Thyroid gland (tissue), 4 donors: ENCODE measurements at regions not wholly inside any gene's neighbourhood (a gene's known extent, or its start where the extent isn't known, plus 50 kb on each side); places are given as distances from the start of the nearest gene placed in this dataset.

ENCODE experiments used
- DNase-seq, 2 donors: peaks; one replicate each; pipeline ENCODE4 v3.0.0-alpha.2; 2019
- H3K27ac ChIP-seq, 3 donors: fragments of 200-600 bp; sonication (generic); 1 replicate in 2 of 3; 2 replicates in 1 of 3; pipeline ENCODE4 v1.5.1; 2016 to 2019; ENCODE audit warnings: mild to moderate bottlenecking in 1 of 3, moderate library complexity in 1 of 3
- H3K27me3 ChIP-seq: fragments of 200-600 bp; sonication (generic); one replicate; pipeline ENCODE4 v1.5.1; 2019
- H3K36me3 ChIP-seq, 2 donors: fragments of 200-600 bp; sonication (generic); one replicate each; pipeline ENCODE4 v1.5.1; 2016 to 2019
- H3K4me1 ChIP-seq, 2 donors: fragments of 200-600 bp; sonication (generic); one replicate each; pipeline ENCODE4 v1.5.1; 2017 to 2019
- H3K4me3 ChIP-seq, 3 donors: fragments of 200-600 bp; sonication (generic); replicated peaks in 1 of 3; 1 replicate in 2 of 3; 2 replicates in 1 of 3; pipeline ENCODE4 v1.5.1; 2016; ENCODE audit warnings: mild to moderate bottlenecking in 1 of 3
- H3K9me3 ChIP-seq: fragments of 200-600 bp; sonication (generic); one replicate; pipeline ENCODE4 v1.5.1; 2017
- CTCF ChIP-seq, 6 experiments: fragments of 200-600 bp in 3 of 6; fragments of 450-650 bp in 3 of 6; sonication (generic) in 3 of 6; IDR thresholded peaks; one replicate each; pipeline ENCODE4 v1.5.1; 2016 to 2019; ENCODE audit warnings: antibody characterized with exemption in 6 of 6, mild to moderate bottlenecking in 2 of 6, inconsistent platforms in 1 of 6, moderate library complexity in 1 of 6
- POLR2A ChIP-seq, 2 donors: fragments of 450-650 bp; IDR thresholded peaks; one replicate each; pipeline ENCODE4 v1.6.1; 2017; ENCODE audit warnings: antibody characterized with exemption in 2 of 2, mild to moderate bottlenecking in 2 of 2, moderate library complexity in 1 of 2
- WGBS, 2 donors: methylation state at CpG; one replicate each; pipeline ENCODE4 v1.1.5; 2017; 5-methylcytosine and 5-hydroxymethylcytosine counted together
- intact Hi-C: fragments of 100-400 bp; cut with DNase I; formaldehyde crosslinking; loops from one replicate; pipeline ENCODE4 v1.15.1; 2023

- Histone ChIP-seq H3K27ac (no peak overlapping the region), H3K36me3 (no peaks in the 10 kb centered on the region), H3K4me1 (no peaks in the 10 kb centered on the region), H3K4me3 (no peak overlapping the region), H3K9me3 (no peaks in the 10 kb centered on the region), H3K27me3 (no peaks in the 10 kb centered on the region)
- WGBS, 2 donors, result 83 to 91% methylated on average over 8 to 15 of the region's 15 CpGs
- no peak for TF ChIP-seq CTCF (IDR thresholded peaks at IDR 0.05)
- TF ChIP-seq POLR2A (IDR thresholded peaks at IDR 0.05), result no peak
- intact Hi-C loops, result no loop called here
- DNase-seq, result no peak
Measured at GRCh38 chr22:48568736-48569330, 1258.8 kb downstream of the BRD1 start.

GRCh38 chr22:48567213-48567975, 1260.3 kb downstream of the BRD1 start:
- Histone ChIP-seq H3K27ac (no peak overlapping the region), H3K36me3 (no peaks in the 10 kb centered on the region), H3K9me3 (no peaks in the 10 kb centered on the region), H3K4me1 (no peaks in the 10 kb centered on the region), H3K27me3 (no peaks in the 10 kb centered on the region), H3K4me3 (no peak overlapping the region)
- DNase-seq, result no peak
- WGBS, 2 donors, result 31 to 38% methylated on average over 14 to 18 of the region's 18 CpGs
- intact Hi-C loops, result no loop called here
- TF ChIP-seq CTCF (IDR thresholded peaks at IDR 0.05) (no peak), POLR2A (IDR thresholded peaks at IDR 0.05) (no peak)

- DNase-seq, result no peak
- intact Hi-C loops, result no loop called here
- Histone ChIP-seq H3K4me3 (no peak overlapping the region), H3K27ac (no peak overlapping the region), H3K4me1 (no peaks in the 10 kb centered on the region), H3K27me3 (no peaks in the 10 kb centered on the region), H3K36me3 (no peaks in the 10 kb centered on the region), H3K9me3 (no peaks in the 10 kb centered on the region)
- 69 to 74% methylated on average over 13 of the region's 13 CpGs for WGBS, 2 donors
- TF ChIP-seq CTCF (IDR thresholded peaks at IDR 0.05) (no peak), POLR2A (IDR thresholded peaks at IDR 0.05) (no peak)
Measured at GRCh38 chr22:48566741-48567140, 1260.9 kb downstream of the BRD1 start.

GRCh38 chr22:48565901-48566501, 1261.7 kb downstream of the BRD1 start:
- DNase-seq, result no peak
- 86 to 90% methylated on average over 3 of the region's 3 CpGs for WGBS, 2 donors
- no peak for TF ChIP-seq CTCF (IDR thresholded peaks at IDR 0.05)
- TF ChIP-seq POLR2A (IDR thresholded peaks at IDR 0.05), result no peak

GRCh38 chr22:48564995-48565394, 1262.7 kb downstream of the BRD1 start:
- no peaks in the 10 kb centered on the region for H3K27me3 ChIP-seq
- TF ChIP-seq CTCF (IDR thresholded peaks at IDR 0.05) (no peak), POLR2A (IDR thresholded peaks at IDR 0.05) (no peak)
- no peak for DNase-seq
- H3K4me3 ChIP-seq, result no peak overlapping the region
- H3K36me3 ChIP-seq, result no peaks in the 10 kb centered on the region
- 82 to 87% methylated on average over 10 of the region's 10 CpGs for WGBS, 2 donors
- H3K9me3 ChIP-seq, result no peaks in the 10 kb centered on the region
- no peak overlapping the region for H3K27ac ChIP-seq
- intact Hi-C loops, result no loop called here
- H3K4me1 ChIP-seq, result no peaks in the 10 kb centered on the region

More at GRCh38 chr22:48565901-48566501, 1261.7 kb downstream of the BRD1 start:
- H3K27me3 ChIP-seq, result no peaks in the 10 kb centered on the region
- no peaks in the 10 kb centered on the region for H3K4me1 ChIP-seq
- intact Hi-C loops, result no loop called here
- no peaks in the 10 kb centered on the region for H3K36me3 ChIP-seq
- no peak overlapping the region for H3K4me3 ChIP-seq
- H3K9me3 ChIP-seq, result no peaks in the 10 kb centered on the region
- H3K27ac ChIP-seq, result no peak overlapping the region
